Karpas-422 (cell line): ENCODE measurements at regions not wholly inside any gene's neighbourhood (a gene's known extent, or its start where the extent isn't known, plus 50 kb on each side); places are given as distances from the start of the nearest gene placed in this dataset.

ENCODE experiments used
- DNase-seq: peaks from one replicate; pipeline ENCODE4 v3.0.0-alpha.2; 2015
- H2AFZ ChIP-seq: fragments of 200-600 bp; sonication (generic); 2 replicates; pipeline ENCODE4 v1.6.1; 2014; ENCODE audit warnings: antibody characterized with exemption, low read length, mixed read lengths
- H3K27ac ChIP-seq: fragments of 200-600 bp; sonication (generic); 2 replicates; pipeline ENCODE4 v1.5.1; 2014; ENCODE audit warnings: mild to moderate bottlenecking, low read length, moderate library complexity
- H3K27me3 ChIP-seq: fragments of 200-600 bp; sonication (generic); 2 replicates; pipeline ENCODE4 v1.6.1; 2014; ENCODE audit warnings: low read length, mixed read lengths
- H3K36me3 ChIP-seq: fragments of 200-600 bp; sonication (generic); 2 replicates; pipeline ENCODE4 v1.6.1; 2014; ENCODE audit warnings: low read length, mixed read lengths; ENCODE audit not compliant: insufficient read depth
- H3K4me1 ChIP-seq: fragments of 200-600 bp; sonication (generic); 2 replicates; pipeline ENCODE4 v1.6.1; 2014; ENCODE audit warnings: mild to moderate bottlenecking, low read length, mixed read lengths
- H3K4me2 ChIP-seq: fragments of 200-600 bp; sonication (generic); 2 replicates; pipeline ENCODE4 v1.6.1; 2014; ENCODE audit warnings: low read length, low read depth, mild to moderate bottlenecking; ENCODE audit not compliant: poor library complexity, severe bottlenecking
- H3K4me3 ChIP-seq: fragments of 200-600 bp; sonication (generic); 2 replicates; pipeline ENCODE4 v1.5.1; 2014; ENCODE audit warnings: mild to moderate bottlenecking, antibody characterized with exemption, low read length, mixed read lengths
- H3K79me2 ChIP-seq: fragments of 200-600 bp; sonication (generic); 2 replicates; pipeline ENCODE4 v1.6.1; 2014; ENCODE audit warnings: mild to moderate bottlenecking, low read length, mixed read lengths
- H3K9ac ChIP-seq: fragments of 200-600 bp; sonication (generic); 2 replicates; pipeline ENCODE4 v1.6.0; 2014; ENCODE audit warnings: low read length
- H3K9me2 ChIP-seq: fragments of 200-600 bp; sonication (generic), shearing (Covaris generic); replicated peaks from 2 replicates; pipeline ENCODE4 v1.6.0; 2014; ENCODE audit warnings: mild to moderate bottlenecking, low read length, moderate library complexity; ENCODE audit not compliant: insufficient read depth
- H3K9me3 ChIP-seq: fragments of 300-700, 200-600 bp; sonication (generic); 2 replicates; pipeline ENCODE4 v1.6.1; 2014; ENCODE audit warnings: low read length, mixed read lengths
- H4K20me1 ChIP-seq: fragments of 200-600 bp; sonication (generic); 2 replicates; pipeline ENCODE4 v1.6.1; 2014; ENCODE audit warnings: mild to moderate bottlenecking, antibody characterized with exemption, low read length, low read depth; ENCODE audit not compliant: insufficient read depth

DNA sequence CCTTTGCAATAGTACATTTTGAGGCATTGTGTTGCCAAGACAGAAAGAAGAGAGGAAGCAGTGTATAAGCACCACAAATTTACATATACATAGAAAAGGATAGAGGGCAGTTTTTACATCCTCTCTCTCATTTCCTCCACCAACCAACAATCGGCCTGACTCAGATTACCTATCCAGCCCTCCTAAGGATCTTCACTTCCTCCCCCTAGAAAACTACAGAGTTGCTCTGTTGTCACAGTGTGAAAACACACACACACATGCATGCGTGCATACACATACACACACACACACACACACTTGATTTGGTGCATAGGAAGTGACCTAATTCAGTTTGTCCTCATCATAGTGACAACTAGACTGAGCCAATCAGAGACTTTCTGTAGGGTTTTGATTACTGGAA lies 98.8 kb upstream of the SPRY1 start:
- peaks cover 17% of the 10 kb centered on the region for H3K4me1 ChIP-seq
- no peaks in the 10 kb centered on the region for H3K27me3 ChIP-seq
- H3K36me3 ChIP-seq = no peaks in the 10 kb centered on the region
- no peaks in the 10 kb centered on the region for H3K79me2 ChIP-seq
- no peaks in the 10 kb centered on the region for H4K20me1 ChIP-seq
- H3K4me2 ChIP-seq = no peak overlapping the region
- no peak overlapping the region for H2AFZ ChIP-seq
- no peaks in the 10 kb centered on the region for H3K9me3 ChIP-seq
- no peak overlapping the region for H3K27ac ChIP-seq
- H3K9ac ChIP-seq = no peak overlapping the region
- no peak for DNase-seq
- no peaks in the 10 kb centered on the region for H3K9me2 ChIP-seq
- no peak overlapping the region for H3K4me3 ChIP-seq

DNA sequence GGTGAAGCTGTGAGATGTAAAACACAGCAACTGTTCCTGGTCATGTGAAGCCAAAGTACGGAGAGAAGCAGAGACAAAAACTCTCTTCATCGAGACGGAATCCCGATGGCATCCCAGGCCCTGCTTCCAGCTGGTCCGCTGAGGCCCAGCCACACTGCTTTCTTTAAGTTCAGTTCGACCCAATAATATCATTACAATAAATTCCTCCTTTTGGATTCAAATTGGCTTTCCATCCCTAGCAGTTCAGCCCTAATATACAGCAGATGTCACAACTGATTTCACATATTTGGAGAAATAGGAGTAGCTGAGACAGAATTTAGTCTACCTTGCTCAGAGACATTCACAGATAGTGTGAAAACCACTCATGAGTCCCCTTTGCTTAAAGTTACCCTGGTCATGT lies 98.3 kb upstream of the SPRY1 start:
- no peak overlapping the region for H3K9ac ChIP-seq
- DNase-seq = no peak

DNA sequence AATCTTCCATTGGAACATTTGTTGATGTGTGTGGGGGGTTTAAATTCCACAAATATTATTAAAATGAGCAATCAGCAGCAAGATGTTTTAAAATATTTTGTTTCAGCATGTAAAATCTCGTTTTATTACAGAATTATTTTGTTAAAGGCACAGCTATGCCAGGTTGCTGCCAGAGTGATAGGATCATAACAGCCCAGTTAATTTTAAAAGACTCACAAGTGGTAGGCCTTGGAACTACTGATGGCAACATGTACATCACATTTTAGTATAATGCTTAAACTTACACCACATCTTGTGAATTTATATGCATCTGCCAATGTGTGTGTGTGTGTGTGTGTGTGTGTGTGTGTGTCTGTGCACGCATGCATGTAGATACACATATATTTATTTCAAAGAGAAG lies 97.8 kb upstream of the SPRY1 start:
- H3K4me1 ChIP-seq = peaks cover 13% of the 10 kb centered on the region
- H3K9ac ChIP-seq = no peak overlapping the region
- no peak overlapping the region for H3K4me2 ChIP-seq
- no peaks in the 10 kb centered on the region for H3K27me3 ChIP-seq
- H3K79me2 ChIP-seq = no peaks in the 10 kb centered on the region
- DNase-seq = no peak
- no peaks in the 10 kb centered on the region for H3K9me2 ChIP-seq
- H4K20me1 ChIP-seq = no peaks in the 10 kb centered on the region
- no peak overlapping the region for H3K27ac ChIP-seq
- no peaks in the 10 kb centered on the region for H3K9me3 ChIP-seq
- H3K36me3 ChIP-seq = no peaks in the 10 kb centered on the region
- H2AFZ ChIP-seq = no peak overlapping the region
- no peak overlapping the region for H3K4me3 ChIP-seq

More for the DNA sequence above, 98.3 kb upstream of the SPRY1 start:
- H4K20me1 ChIP-seq = no peaks in the 10 kb centered on the region
- no peak overlapping the region for H2AFZ ChIP-seq
- H3K36me3 ChIP-seq = no peaks in the 10 kb centered on the region
- H3K4me3 ChIP-seq = no peak overlapping the region
- no peaks in the 10 kb centered on the region for H3K9me3 ChIP-seq
- no peak overlapping the region for H3K4me2 ChIP-seq
- H3K9me2 ChIP-seq = no peaks in the 10 kb centered on the region
- H3K4me1 ChIP-seq = peaks cover 17% of the 10 kb centered on the region
- H3K79me2 ChIP-seq = no peaks in the 10 kb centered on the region
- no peak overlapping the region for H3K27ac ChIP-seq
- no peaks in the 10 kb centered on the region for H3K27me3 ChIP-seq

DNA sequence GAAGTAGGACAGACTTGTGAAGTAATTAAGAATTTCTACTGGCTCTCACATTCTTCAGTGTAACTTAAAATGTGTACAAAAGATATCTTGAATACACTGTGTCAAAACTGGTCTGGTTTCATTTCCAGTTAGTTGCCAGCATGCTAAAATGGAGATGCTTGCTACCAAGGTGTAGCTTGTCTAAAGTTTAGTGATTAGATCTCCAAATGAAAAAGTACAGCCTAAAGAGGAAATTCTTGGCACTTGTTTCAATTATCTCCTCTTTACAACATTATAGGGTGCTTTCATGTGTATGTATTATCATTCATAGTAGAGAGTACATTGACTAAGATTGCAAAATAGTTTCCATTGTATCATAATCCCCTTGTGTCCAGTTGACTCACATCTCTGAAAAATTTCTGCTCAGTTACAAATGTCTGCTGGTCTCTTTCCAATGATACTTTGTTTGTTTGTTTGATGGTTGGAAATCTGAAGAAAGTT lies 97.3 kb upstream of the SPRY1 start:
- Histone ChIP-seq H3K4me1 (peaks cover 12% of the 10 kb centered on the region), H3K27me3 (no peaks in the 10 kb centered on the region), H3K4me2 (no peak overlapping the region), H4K20me1 (no peaks in the 10 kb centered on the region), H3K9ac (no peak overlapping the region), H3K36me3 (no peaks in the 10 kb centered on the region), H3K79me2 (no peaks in the 10 kb centered on the region), H3K27ac (no peak overlapping the region), H2AFZ (no peak overlapping the region), H3K9me2 (no peaks in the 10 kb centered on the region), H3K9me3 (no peaks in the 10 kb centered on the region), H3K4me3 (no peak overlapping the region)
- DNase-seq = no peak

DNA sequence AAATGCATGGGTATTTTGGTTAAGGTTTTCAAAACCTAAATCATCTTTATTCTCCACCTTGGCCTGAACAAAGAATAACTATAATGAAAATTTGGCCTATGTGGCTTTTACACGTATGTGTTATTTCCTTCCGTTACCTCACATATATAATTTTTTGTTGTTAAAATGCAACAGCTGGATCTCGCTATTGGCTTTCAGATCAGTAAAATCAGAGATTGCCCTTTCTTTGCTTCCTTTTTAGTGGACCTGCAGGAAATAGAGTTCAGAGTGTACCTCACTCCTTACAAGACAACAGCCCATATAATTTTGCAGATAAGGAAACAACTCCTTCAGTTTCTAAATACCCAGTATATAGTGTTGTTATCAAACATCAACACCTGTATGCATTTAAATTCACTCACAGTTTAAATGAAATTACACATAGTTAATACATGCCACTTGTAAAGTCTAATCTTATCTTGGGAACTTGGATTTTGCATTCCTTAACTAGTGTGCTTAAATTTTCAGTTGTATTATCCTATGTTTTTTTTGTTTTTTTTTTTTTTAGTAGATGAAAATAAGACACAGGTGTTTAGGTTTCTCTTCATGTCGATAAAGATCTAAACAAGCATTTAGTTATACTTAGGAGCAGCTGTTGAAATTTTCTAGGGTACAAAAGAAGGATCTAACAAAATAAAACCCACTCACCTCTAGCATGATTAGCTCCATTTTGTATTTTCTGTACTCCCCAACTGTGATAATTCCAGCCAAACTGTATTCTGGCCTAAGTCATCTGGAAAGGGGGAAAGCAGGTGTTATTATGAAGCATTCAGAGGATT lies 96.2 kb upstream of the SPRY1 start:
- peaks cover 4% of the 10 kb centered on the region; the same call in 1 of the 2 replicates for H3K4me1 ChIP-seq
- no peak overlapping the region for H3K27ac ChIP-seq
- no peak overlapping the region for H3K9ac ChIP-seq
- no peak overlapping the region for H3K4me3 ChIP-seq
- no peaks in the 10 kb centered on the region for H3K36me3 ChIP-seq
- H3K9me2 ChIP-seq = no peaks in the 10 kb centered on the region
- H3K27me3 ChIP-seq = no peaks in the 10 kb centered on the region
- no peak overlapping the region for H2AFZ ChIP-seq
- no peak for DNase-seq
- no peaks in the 10 kb centered on the region for H3K79me2 ChIP-seq
- no peaks in the 10 kb centered on the region for H4K20me1 ChIP-seq
- H3K4me2 ChIP-seq = no peak overlapping the region
- H3K9me3 ChIP-seq = no peaks in the 10 kb centered on the region

DNA sequence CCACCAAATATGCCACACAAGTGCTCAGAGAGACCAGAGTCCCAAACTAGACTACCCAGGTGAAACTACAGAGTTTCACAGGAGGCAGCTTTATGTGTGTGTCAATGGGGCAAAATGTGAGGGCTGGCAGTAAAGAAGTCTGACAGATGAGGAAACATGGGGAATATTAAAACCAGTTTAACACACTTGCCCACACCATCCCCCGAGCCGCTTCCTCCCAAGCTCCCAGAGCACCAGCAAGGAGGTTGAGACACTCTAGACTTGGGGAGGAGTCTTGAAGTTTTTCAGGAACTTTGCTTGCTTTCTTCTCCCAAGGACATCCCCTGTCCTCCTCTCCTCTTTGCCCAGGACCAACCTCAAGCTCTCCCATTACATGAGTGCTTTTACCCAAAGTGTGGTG lies 94.7 kb upstream of the SPRY1 start:
- no peaks in the 10 kb centered on the region for H4K20me1 ChIP-seq
- no peak overlapping the region for H3K9ac ChIP-seq
- H3K36me3 ChIP-seq = no peaks in the 10 kb centered on the region
- H2AFZ ChIP-seq = no peak overlapping the region
- no peak overlapping the region for H3K27ac ChIP-seq
- no peaks in the 10 kb centered on the region for H3K27me3 ChIP-seq
- no peaks in the 10 kb centered on the region for H3K79me2 ChIP-seq
- no peaks in the 10 kb centered on the region for H3K9me3 ChIP-seq
- no peaks in the 10 kb centered on the region for H3K9me2 ChIP-seq
- no peak overlapping the region for H3K4me2 ChIP-seq
- H3K4me1 ChIP-seq = peaks cover 4% of the 10 kb centered on the region; the same call in 1 of the 2 replicates
- DNase-seq = no peak
- H3K4me3 ChIP-seq = no peak overlapping the region

DNA sequence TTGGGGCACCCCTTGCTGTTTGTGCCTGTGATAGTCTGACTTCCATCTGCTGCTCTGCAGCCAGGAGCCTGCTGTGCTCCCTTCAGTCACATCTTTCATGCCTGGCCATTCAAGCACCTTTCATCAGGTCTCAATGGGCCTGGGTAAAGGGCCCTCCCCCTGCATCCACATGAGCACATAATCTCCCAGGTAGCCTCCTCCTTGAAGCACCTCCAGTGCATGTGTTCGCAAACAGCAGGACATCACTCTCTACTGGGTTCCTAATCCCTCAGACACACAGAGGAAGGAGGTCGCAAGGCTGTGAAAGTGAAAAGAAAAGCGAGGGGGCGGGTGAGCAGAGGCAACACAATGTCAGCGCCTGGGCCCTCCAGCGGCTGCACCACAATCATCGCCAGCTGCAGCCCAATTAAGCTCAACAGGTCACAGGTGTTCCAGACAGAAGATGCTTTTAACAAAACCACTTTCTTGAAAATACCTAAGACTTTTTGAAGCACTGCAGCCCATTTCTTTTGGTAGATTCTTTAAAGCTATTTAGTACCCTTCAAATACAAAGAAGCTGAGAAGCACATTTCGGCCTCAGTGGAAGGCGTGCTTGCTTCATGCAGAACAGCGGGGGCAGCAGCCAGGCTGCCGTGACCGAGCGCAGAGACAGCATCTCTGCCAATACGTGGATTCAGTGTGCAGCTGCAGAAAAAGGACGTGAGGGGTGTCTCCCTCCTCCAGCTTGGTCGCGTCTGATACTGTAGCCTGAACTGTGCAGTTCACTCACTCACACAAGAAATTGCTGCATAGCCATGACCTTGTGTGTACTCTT lies 92.2 kb upstream of the SPRY1 start:
- DNase-seq = no peak

DNA sequence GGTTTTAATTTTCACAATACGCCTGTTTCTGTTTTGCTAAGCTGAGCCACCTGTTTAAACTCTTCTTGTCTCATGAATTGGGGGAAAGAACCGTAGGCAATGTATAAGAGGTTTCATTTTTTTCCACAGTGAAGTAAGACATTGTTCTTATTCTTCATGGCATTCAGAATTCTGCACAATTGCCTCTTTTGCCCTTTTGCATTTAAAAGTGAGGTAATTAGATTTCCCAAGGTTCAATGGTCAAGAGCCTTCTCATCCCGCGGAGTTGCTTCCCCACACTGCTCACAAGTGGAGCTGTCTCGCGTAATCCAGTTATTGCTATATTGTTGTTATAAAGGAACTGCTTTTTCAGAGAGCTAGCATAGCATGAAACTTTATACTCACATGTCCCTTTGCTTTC lies 90.9 kb upstream of the SPRY1 start:
- no peaks in the 10 kb centered on the region for H4K20me1 ChIP-seq
- no peaks in the 10 kb centered on the region for H3K27me3 ChIP-seq
- no peak for DNase-seq
- H3K4me2 ChIP-seq = no peak overlapping the region
- H3K9me3 ChIP-seq = no peaks in the 10 kb centered on the region
- H3K27ac ChIP-seq = no peak overlapping the region
- H3K4me1 ChIP-seq = peaks cover 4% of the 10 kb centered on the region; the same call in 1 of the 2 replicates
- no peak overlapping the region for H2AFZ ChIP-seq
- no peaks in the 10 kb centered on the region for H3K9me2 ChIP-seq
- no peak overlapping the region for H3K9ac ChIP-seq
- no peak overlapping the region for H3K4me3 ChIP-seq
- H3K36me3 ChIP-seq = no peaks in the 10 kb centered on the region
- no peaks in the 10 kb centered on the region for H3K79me2 ChIP-seq

More for the DNA sequence above, 92.2 kb upstream of the SPRY1 start:
- no peak overlapping the region for H3K4me3 ChIP-seq
- H3K9me3 ChIP-seq = no peaks in the 10 kb centered on the region
- no peak overlapping the region for H3K4me2 ChIP-seq
- no peaks in the 10 kb centered on the region for H3K79me2 ChIP-seq
- H3K36me3 ChIP-seq = no peaks in the 10 kb centered on the region
- H3K9ac ChIP-seq = no peak overlapping the region
- no peak overlapping the region for H2AFZ ChIP-seq
- no peaks in the 10 kb centered on the region for H3K27me3 ChIP-seq
- no peak overlapping the region for H3K27ac ChIP-seq
- peaks cover 4% of the 10 kb centered on the region; the same call in 1 of the 2 replicates for H3K4me1 ChIP-seq
- H3K9me2 ChIP-seq = no peaks in the 10 kb centered on the region
- H4K20me1 ChIP-seq = no peaks in the 10 kb centered on the region
